ENCODE measurements at regions not wholly inside any gene's neighbourhood (a gene's known extent, or its start where the extent isn't known, plus 50 kb on each side); places are given as distances from the start of the nearest gene placed in this dataset.

DNA sequence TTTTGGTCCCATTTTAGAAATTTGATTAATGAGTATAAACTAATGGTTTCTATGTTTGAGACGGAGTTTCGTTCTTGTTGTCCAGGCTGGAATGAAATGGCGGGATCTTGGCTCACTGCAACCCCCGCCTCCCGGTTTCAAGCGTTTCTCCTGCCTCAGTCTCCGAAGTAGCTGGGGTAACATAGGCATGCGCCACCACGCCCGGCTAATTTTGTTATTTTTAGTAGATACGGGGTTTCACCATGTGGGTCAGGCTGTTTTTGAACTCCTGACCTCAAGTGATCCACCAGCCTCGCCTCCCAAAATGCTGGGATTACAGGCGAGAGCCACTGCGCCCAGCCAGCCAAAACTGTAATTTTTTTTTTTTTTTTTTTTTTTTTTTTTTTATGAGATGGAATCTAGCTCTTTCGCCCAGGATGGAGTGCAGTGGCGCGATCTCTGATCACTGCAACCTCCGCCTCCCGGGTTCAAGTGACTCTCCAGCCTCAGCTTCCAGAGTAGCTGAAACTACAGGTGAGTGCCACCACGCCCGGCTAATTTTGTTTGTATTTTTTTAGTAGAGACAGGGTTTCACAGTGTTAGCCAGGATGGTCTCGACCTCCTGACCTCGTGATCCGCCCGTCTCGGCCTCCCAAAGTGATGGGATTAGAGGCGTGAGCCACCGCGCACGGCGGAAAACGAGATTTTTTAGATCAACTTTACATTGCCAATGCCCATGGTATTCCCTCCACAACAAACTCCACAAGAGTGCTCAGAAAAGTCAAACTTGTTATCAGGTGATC lies 127.8 kb downstream of the HFE start:
- no peak for DNase-seq (ENCODE audit: low read depth in 2 of 2)

DNA sequence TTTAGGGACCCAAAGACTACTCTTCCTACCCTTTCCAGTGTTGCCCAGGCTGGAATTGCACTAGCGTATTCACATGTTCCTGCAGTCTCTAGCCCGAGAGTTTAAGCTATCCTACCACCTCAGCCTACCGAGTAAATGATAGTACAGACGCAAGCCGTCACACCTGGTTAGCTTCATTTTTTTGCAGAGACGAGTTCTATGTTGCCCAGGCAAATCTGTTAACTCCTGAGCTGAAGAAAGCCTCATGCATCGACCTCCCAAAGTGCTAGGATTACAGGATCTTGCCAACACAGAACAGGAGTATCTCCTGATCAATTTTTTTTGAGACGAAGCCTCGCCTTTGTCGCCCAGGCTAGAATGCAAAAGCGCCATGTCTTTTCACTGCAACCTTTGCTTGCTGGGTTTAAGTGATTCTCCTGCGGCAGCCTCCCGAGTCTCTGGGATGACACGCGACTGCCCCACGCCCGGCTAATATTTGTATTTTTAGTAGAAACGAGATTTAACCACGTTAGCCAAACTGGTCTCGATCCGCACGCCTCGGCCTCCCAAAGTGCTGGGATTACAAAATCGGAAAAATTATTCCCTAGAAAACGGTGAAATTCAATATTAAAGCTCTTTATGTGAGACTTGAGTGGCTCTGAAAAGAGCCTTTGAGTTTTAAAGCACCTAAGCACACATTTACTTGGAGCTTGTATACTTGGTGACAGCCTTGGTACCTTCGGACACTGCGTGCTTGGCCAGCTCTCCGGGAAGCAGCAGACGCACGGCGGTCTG lies 128.5 kb downstream of the HFE start:
- peak in 1 of 2 donors; percentile 39 for DNase-seq (ENCODE audit: low read depth in 2 of 2)

DNA sequence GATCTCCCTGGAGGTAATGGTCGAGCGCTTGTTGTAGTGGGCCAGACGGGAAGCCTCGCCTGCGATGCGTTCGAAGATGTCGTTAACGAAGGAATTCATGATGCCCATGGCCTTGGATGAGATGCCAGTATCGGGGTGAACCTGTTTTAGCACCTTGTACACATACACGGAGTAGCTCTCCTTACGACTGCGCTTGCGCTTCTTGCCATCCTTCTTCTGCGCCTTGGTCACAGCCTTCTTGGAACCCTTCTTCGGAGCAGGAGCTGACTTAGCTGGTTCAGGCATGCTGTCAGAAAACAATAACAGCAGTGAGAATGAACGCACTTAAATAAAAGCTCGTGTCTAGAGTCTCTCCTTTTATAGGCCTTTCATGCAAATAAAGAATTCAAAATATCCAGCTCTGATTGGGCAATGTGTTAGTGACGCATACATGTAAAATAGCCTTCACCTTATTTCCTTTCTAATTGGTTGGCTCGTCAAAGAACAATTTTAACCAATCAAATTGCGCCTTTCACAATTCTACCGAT lies 129.2 kb downstream of the HFE start:
- DNase-seq (ENCODE audit: low read depth in 2 of 2), result peak; percentile 98

DNA sequence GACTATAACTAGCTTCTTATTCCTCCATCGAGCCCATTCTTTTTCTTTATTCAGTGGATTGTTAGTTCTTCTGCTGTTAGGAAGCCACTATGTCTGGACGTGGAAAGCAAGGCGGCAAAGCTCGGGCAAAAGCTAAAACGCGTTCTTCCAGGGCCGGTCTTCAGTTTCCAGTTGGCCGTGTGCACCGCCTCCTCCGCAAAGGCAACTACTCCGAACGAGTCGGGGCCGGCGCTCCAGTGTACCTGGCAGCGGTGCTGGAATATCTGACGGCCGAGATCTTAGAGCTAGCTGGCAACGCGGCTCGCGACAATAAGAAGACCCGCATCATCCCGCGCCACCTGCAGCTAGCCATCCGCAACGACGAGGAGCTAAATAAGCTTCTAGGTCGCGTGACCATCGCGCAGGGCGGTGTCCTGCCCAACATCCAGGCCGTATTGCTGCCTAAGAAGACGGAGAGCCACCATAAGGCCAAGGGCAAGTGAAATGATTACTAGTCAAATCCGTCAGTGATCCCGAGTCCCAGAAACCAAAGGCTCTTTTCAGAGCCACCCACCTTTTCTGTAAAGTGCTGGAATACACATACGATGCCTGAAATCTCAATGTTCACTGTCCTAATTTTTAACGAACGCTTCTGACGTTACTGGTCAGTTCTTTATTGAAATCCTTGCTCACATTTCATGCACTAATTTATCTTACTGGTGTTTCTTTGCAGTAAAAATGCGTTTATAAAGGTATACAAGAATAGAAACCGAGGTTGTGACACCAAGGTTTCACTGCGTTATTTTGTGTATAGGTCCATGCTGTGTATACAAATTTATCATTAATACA lies 129.9 kb downstream of the HFE start:
- DNase-seq (ENCODE audit: low read depth in 2 of 2), result peak; percentile 81 to 96

DNA sequence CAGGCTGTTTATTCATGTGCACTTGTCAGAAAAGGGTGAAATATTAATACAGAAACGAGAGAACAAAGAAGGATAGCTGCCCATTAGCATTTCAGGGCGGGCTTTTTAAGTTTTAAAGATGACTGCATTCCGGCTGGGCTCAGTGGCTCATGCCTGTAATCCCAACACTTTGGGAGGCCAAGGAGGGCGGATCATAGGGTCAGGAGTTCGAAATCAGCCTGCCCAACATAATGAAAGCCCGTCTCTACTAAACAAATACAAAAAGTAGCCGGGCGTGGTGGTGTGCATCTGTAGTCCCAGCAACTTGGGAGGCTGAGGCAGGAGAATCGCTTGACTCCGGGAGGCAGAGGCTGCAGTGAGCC lies 130.5 kb downstream of the HFE start:
- DNase-seq (ENCODE audit: low read depth in 2 of 2), result peak in 1 of 2 donors; percentile 41

DNA sequence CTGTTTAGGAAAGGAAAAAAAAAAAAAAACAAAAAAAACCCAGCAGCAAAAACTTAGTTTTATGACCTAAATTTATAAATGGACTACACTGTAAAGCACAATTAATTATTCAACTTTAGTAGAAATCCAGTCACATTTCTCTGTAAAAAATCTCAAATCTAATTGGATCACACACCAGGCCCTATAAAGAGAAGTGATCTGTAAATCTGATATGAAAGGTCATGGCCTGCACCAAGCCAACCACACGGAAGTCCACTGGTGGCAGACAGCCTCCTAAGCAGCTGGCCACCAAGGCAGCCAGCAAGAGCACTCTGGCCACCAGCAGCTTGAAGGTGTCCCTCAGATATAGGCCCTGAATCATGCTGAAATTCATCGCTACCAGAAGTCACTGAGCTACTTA lies 131.6 kb downstream of the HFE start:
- no peak for DNase-seq (ENCODE audit: low read depth in 2 of 2)

DNA sequence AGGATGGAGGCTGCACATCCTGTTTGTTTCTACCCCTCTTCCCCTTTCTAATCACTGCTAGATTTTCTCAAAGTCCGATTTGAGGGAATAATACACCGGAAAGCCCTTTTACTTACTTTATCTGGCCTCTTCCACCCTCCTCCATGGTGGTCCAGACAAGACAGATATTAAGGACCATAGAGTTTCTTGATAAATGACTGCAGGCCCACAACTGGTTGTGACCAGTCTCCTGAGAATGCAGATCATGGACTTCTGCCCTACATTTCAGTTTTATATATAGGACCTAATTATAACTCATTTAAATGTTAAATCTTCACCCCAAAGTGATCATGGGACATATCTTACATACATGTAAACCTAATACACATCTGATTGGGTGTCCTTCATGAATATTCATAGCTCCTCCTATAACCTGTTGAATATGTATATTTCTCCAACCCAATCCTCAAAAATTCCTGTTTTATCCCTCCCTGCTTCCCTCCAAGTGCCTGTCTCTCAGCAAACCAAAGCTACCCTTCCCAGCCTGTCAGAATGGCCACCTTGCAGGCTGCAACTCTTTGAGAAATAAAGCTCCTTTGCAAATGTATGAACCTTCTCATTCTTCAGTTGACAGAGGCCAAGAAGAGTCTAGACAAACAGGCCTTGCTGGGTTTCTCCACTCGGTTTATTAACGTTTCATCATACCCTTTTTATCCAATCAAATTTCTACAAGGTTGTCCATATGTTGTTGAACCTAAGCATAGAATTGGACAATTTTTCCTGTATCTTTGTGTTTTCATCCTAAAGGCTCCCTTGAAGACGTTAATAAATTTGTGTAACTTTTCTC lies 133.1 kb downstream of the HFE start:
- no peak for DNase-seq (ENCODE audit: low read depth in 2 of 2)

DNA sequence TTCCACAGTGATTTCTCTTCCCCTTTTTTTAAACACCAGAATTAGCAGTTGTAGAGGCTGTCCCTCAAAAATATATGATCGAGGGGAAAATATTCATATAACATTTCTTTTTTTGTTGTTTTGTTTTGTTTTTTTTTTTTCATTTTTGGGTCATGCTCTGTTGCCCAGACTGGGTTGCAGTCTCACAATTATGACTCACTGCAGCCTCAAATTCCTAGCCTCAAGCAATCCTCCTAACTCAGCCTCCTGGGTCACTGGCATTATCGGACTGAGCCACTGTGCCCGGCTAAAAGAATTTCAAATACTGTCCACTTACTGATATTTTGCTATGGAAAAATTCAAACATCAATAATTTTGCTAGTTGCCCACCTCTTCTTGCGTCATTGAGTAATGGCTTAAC lies 134.0 kb downstream of the HFE start:
- no peak for DNase-seq (ENCODE audit: low read depth in 2 of 2)

DNA sequence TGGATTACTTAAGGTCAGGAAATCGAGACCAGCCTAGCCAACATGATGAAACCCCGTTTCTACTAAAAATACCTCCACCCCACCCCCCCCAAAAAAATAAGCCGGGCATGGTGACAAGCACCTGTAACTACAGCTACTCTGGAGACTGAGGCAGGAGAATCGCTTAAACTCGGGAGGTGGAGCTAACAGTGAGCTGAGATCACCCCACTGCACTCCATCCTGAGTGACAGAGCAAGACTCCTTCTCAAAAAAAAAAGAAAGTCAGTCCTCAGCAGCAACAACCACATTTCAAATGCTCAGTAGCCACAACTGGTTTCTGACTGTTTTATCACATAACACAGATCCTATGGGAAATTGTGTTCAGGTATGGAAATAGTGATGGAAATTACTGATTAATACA lies 135.3 kb downstream of the HFE start:
- DNase-seq (ENCODE audit: low read depth in 2 of 2), result no peak

DNA sequence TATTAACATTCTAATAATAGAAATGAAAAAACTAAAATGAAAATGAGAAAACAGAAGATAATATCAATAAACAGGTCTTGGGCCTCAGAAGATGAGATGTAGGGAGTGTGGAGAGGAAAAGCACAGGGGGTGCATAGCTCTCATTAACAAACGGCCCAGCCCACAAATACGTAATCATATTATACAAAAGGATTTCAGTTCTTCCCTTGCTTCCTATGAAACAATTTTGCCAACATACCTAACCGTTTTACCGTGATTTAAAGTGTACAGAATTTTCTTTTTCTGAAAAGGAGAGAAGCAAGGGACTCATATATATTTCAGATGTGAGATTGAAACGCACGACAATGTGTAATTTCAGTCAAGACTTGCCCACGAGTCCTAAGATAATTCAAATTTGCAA lies 136.0 kb downstream of the HFE start:
- peak in 1 of 2 donors; percentile 56 for DNase-seq (ENCODE audit: low read depth in 2 of 2)

DNA sequence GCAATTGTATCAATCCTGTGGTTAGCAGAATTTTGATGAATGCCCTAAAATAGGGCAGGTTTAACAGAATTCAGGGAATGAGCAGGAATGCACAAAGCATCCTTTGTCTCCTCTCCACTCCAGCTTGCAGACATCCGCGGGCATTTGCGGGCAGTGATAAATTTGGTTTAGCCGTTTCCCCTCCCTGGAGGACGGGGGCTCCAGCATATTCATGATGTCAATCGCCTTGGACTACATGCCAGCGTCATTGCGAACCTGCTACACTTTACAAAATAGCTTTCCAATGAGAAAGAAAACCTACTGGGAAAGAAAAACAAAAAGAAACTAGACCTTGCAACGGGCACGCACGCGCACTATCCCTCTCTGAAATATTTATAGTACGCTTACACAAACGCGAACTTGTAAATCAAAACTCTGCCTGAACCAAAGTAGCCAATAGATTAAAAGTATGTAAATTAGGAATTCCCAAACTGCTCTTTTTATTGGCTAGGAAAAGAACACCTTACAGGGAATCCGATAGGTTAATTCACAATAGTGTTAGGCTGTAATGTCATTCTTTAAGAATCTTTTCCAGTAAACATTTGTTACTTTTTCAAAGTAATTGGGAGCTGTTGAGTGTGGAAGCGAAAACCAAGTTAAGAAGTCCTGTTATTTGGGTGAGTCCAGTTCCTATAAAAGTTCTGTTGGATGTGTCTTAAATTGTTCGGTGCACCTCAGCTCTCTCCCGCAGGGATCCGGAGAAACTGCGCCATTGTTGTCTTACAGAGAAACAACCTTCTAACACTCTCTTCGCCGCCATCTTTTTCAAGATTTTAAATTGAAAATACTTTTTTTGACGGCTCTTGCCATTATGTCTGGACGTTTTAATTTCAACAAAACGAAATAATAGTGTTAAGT lies 136.7 kb downstream of the HFE start:
- DNase-seq (ENCODE audit: low read depth in 2 of 2), result peak; percentile 94 to 96

DNA sequence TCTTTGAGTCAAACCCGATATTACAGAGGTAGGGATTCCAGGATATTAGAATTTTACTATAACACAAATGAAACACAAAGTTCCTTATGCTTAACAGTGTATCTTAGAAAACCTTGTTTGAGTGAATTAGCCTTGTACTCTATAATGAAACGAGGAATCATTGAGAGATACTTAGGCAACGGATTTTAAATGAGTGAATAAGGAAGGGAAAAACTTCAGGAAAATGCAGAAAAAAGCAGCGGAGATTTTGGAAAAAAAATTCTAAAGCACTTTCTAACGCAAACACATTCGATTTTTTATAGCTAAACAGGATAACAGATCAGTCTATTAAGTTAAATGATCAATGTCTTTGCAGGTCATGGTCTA lies 137.3 kb downstream of the HFE start:
- DNase-seq (ENCODE audit: low read depth in 2 of 2), result no peak

DNA sequence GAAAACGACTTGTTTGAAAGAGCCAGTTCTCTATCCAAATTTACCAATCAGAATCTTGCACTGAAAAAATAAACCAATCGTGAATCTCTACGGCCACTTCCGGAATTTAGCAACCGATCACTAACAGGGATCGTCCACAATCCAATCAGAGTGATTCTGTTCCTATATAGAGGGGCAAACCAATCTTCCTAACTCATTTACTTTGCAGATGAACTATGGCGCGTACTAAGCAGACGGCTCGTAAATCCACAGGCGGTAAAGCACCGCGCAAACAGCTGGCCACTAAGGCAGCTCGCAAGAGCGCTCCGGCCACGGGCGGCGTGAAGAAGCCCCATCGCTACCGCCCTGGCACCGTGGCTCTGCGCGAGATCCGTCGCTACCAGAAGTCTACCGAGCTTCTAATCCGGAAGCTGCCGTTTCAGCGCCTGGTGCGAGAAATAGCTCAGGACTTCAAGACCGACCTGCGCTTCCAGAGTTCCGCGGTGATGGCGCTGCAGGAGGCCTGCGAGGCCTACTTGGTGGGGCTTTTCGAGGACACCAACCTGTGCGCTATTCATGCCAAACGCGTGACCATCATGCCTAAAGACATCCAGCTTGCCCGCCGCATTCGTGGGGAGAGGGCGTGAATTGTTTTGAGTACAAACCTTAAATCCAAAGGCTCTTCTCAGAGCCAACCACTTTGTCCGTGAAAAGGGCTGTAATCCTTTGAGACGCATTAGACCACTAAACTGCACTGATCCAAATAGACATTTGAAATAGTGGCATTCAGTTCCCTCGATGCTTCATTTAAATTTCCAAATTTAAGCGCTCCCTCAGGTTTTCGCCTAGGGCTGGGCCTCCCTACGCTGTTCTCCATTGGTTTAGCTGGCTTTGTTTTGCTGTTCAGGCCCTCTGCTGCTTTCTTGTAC lies 138.0 kb downstream of the HFE start:
- peak; percentile 55 to 80 for DNase-seq (ENCODE audit: low read depth in 2 of 2)

DNA sequence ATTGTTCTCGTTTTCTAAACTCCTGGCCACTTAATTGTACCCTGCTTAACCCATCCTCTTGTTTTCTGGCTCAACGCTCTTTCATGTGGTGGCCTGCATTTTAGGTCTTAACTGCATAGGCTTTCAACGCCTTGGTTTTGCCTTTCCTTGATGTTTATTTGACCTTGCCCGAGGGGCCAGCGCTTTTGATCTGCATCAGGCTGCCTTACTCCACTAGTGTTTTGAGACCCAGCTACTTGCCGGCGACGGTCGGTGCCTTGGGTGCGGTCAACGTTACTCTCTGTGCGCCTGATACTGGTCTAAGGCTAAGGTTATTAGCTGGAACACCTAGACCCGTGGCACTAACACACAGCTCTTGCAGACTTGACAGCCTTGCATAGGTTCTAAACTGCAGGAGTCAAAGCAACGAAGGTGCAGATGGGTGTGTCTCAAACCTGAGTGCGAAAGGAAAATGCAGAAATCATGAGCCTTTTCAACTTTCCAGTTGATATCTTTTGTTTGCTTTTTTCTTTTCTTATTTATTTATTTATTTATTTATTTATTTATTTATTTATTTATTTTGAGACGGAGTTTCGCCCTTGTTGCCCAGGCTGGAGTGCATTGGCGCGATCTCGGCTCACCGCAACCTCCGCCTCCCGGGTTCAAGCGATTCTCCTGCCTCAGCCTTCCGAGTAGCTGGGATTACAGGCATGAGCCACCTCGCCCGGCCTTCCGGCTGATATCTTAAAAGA lies 138.8 kb downstream of the HFE start:
- no peak for DNase-seq (ENCODE audit: low read depth in 2 of 2)

DNA sequence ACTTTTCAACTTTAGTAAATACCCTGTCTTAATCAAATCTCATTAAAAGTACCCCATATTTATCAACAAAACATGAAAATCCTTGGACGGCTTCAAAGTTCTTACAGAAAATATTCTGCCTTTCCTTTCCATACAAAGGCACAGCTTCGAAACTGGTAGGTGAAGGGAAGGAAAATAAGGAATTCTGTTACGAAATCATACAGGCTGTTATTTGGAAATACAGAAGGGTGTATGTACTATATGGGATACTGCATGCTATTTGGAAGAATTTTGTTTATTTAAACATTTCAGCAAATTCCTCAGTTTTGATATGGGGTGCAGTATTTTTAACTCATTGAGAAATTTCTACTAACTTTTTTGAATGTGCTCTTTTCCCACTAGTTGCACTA lies 138.4 kb upstream of the BTN3A2 start:
- no peak for DNase-seq (ENCODE audit: low read depth in 2 of 2)

DNA sequence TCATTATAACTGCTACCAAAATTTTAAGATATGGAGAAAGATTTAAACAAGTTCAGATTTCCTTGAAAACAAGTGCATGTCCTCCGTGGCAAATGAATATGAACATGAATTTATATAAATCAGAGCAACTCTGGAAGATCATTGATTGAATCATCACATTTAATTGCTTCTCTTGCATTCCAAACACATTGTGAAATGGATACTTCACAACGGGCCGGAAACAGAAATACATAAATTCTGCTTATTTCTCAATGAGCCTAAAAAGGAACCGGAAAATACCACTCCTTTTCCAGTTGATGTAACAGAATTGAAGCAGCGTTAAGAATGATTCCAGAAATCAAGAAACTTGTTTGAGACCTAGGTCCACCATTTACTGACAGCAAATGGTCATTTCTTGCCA lies 134.6 kb upstream of the BTN3A2 start:
- no peak for DNase-seq (ENCODE audit: low read depth in 2 of 2)

DNA sequence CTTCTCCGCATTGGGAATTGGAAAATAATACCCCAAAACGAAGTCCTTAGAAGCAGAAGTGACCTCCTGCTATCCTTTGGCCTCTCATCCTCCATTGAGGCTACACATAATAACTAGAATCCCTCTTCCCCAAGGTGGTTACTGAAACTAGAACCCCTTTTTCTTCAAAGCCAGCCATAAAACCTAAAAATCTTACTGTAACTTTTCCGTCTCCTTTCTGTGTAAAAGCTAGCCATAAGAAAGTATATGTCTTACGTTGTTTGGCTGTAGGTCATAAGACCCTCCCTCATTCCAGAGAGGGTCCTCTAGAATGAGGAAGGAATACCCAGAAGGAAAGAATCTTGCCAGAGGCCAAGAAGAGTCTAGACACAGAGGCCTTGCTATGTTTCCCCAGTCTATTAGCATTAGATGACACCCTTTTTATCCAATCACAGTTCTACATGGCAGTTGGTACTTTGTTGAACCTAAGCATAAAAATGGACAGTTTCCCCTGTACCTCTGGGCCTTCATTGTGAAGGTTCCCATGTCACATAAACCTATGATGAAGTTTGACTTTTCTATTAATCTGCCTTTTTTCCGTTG lies 133.9 kb upstream of the BTN3A2 start:
- no peak for DNase-seq (ENCODE audit: low read depth in 2 of 2)

DNA sequence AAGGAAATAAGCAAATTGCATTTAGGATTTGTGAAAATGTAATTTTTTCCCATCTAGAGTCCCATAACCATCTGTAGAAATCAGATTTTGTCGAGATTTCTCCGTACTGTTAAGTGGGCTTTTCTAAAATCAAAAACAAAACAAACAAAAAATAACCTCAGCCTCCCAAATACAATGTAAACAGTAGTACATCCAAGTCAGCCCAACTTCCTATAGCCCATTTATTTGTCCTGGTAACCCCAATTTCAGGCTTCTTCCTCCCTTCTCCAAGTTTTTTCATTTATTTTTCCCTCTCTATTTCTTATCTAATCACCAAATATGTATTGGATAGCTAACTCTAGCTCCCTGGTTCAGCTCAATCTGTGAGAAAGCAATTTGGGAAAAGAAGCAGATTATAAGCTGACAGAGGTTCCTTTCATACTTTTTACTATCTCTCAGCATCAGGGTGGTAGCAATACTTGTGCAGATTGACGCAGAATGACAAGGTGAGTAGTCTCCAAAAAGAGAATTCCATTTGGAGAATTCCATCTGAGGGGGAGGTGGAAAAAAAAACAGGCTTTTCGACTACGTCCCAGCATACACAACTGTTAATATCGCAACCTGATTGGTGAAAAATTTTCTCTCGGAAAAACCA lies 132.6 kb upstream of the BTN3A2 start:
- DNase-seq (ENCODE audit: low read depth in 2 of 2), result no peak

Measured in dermis microvascular lymphatic vessel endothelial cell (primary cell).